H1 (cell line): ENCODE measurements at regions not wholly inside any gene's neighbourhood (a gene's known extent, or its start where the extent isn't known, plus 50 kb on each side); places are given as distances from the start of the nearest gene placed in this dataset.

Experiments
- CHD7 ChIP-seq: fragments of 300-600 bp; sonication (generic); IDR thresholded peaks from 2 replicates; pipeline ENCODE4 v1.7.1; 2012; ENCODE audit warnings: low read length, moderate library complexity, mild to moderate bottlenecking, inconsistent platforms; ENCODE audit not compliant: insufficient replicate concordance

GRCh38 chr5:117299936-117300328 is 725.3 kb upstream of the SEMA6A start (continued):
- TF ChIP-seq CHD7, result no peak
